ENCODE measurements at regions not wholly inside any gene's neighbourhood (a gene's known extent, or its start where the extent isn't known, plus 50 kb on each side); places are given as distances from the start of the nearest gene placed in this dataset.
"Not testable (repeated sequence)": the region's sequence is repeated elsewhere in the genome, so short reads cannot be mapped to it uniquely, and the experiment has no call there.

- Mint-ChIP-seq H3K27ac (no peak overlapping the region), H3K36me3 (no peaks in the 10 kb centered on the region), H3K9me3 (peaks cover 4 to 5% of the 10 kb centered on the region in 2 donors), H3K27me3 (no peaks in the 10 kb centered on the region), H3K4me3 (no peak overlapping the region), H3K4me1 (no peaks in the 10 kb centered on the region)
- DNase-seq (no peak), ATAC-seq (replicated peaks) (no peak)
Observed at GRCh38 chr4:20159516-20159915, 92.2 kb upstream of the SLIT2 start.

- DNase-seq, result no peak
- Mint-ChIP-seq H3K4me3 (no peak overlapping the region), H3K27me3 (no peaks in the 10 kb centered on the region), H3K4me1 (no peaks in the 10 kb centered on the region), H3K36me3 (no peaks in the 10 kb centered on the region), H3K27ac (no peak overlapping the region), H3K9me3 (peaks cover 4 to 5% of the 10 kb centered on the region in 2 donors)
- no peak for ATAC-seq (replicated peaks)
Observed at GRCh38 chr4:20158195-20158594, 93.5 kb upstream of the SLIT2 start.

GRCh38 chr4:20151436-20151835 is 100.3 kb upstream of the SLIT2 start:
- DNase-seq (no peak), ATAC-seq (replicated peaks) (no peak)
- H3K4me3 Mint-ChIP-seq, result no peak overlapping the region
- H3K36me3 Mint-ChIP-seq, result no peaks in the 10 kb centered on the region
- peaks cover 0 to 4% of the 10 kb centered on the region in 2 donors for H3K9me3 Mint-ChIP-seq
- no peaks in the 10 kb centered on the region for H3K27me3 Mint-ChIP-seq
- no peak overlapping the region for H3K27ac Mint-ChIP-seq
- H3K4me1 Mint-ChIP-seq, result no peaks in the 10 kb centered on the region

GRCh38 chr4:20149143-20149542 is 102.6 kb upstream of the SLIT2 start:
- ATAC-seq (replicated peaks); H3K27me3 Mint-ChIP-seq; DNase-seq; H3K36me3 Mint-ChIP-seq; H3K4me3 Mint-ChIP-seq; H3K4me1 Mint-ChIP-seq; H3K27ac Mint-ChIP-seq: not testable (repeated sequence)
- H3K9me3 Mint-ChIP-seq, result peaks cover 16% of the 10 kb centered on the region in 2 donors

- ATAC-seq (replicated peaks), result no peak
- no peak for DNase-seq
- Mint-ChIP-seq H3K36me3 (no peaks in the 10 kb centered on the region), H3K27me3 (no peaks in the 10 kb centered on the region), H3K27ac (no peak overlapping the region), H3K4me3 (no peak overlapping the region), H3K4me1 (no peaks in the 10 kb centered on the region), H3K9me3 (peaks cover 9 to 13% of the 10 kb centered on the region in 2 donors)
Observed at GRCh38 chr4:20137176-20137575, 114.5 kb upstream of the SLIT2 start.

GRCh38 chr4:20127626-20128025 is 124.1 kb upstream of the SLIT2 start:
- no peaks in the 10 kb centered on the region for H3K36me3 Mint-ChIP-seq
- no peak overlapping the region for H3K27ac Mint-ChIP-seq
- no peaks in the 10 kb centered on the region for H3K27me3 Mint-ChIP-seq
- H3K9me3 Mint-ChIP-seq, result no peaks in the 10 kb centered on the region
- DNase-seq, result no peak
- H3K4me1 Mint-ChIP-seq, result no peaks in the 10 kb centered on the region
- H3K4me3 Mint-ChIP-seq, result no peak overlapping the region
- ATAC-seq (replicated peaks), result no peak

GRCh38 chr4:20126906-20127305 is 124.8 kb upstream of the SLIT2 start:
- H3K4me1 Mint-ChIP-seq, result no peaks in the 10 kb centered on the region
- ATAC-seq (replicated peaks), result no peak
- no peaks in the 10 kb centered on the region for H3K9me3 Mint-ChIP-seq
- no peak overlapping the region for H3K27ac Mint-ChIP-seq
- no peaks in the 10 kb centered on the region for H3K36me3 Mint-ChIP-seq
- no peak for DNase-seq
- no peak overlapping the region for H3K4me3 Mint-ChIP-seq
- H3K27me3 Mint-ChIP-seq, result no peaks in the 10 kb centered on the region

GRCh38 chr4:20124317-20125026 is 127.2 kb upstream of the SLIT2 start:
- no peaks in the 10 kb centered on the region for H3K9me3 Mint-ChIP-seq
- no peaks in the 10 kb centered on the region for H3K36me3 Mint-ChIP-seq
- no peaks in the 10 kb centered on the region for H3K27me3 Mint-ChIP-seq
- H3K4me1 Mint-ChIP-seq, result no peaks in the 10 kb centered on the region
- H3K27ac Mint-ChIP-seq, result no peak overlapping the region
- H3K4me3 Mint-ChIP-seq, result no peak overlapping the region
- no peak for ATAC-seq (replicated peaks)
- no peak for DNase-seq

- H3K4me3 Mint-ChIP-seq, result no peak overlapping the region
- no peaks in the 10 kb centered on the region for H3K4me1 Mint-ChIP-seq
- DNase-seq (no peak), ATAC-seq (replicated peaks) (no peak)
- H3K9me3 Mint-ChIP-seq, result peaks cover 0 to 5% of the 10 kb centered on the region in 2 donors
- no peaks in the 10 kb centered on the region for H3K27me3 Mint-ChIP-seq
- H3K36me3 Mint-ChIP-seq, result no peaks in the 10 kb centered on the region
- H3K27ac Mint-ChIP-seq, result no peak overlapping the region
Observed at GRCh38 chr4:20122198-20122988, 129.3 kb upstream of the SLIT2 start.

- Mint-ChIP-seq H3K27ac (no peak overlapping the region), H3K4me3 (no peak overlapping the region), H3K9me3 (peaks cover 1 to 5% of the 10 kb centered on the region in 2 donors), H3K36me3 (no peaks in the 10 kb centered on the region), H3K4me1 (no peaks in the 10 kb centered on the region), H3K27me3 (no peaks in the 10 kb centered on the region)
- DNase-seq, result no peak
- no peak for ATAC-seq (replicated peaks)
Observed at GRCh38 chr4:20119141-20119540, 132.6 kb upstream of the SLIT2 start.

GRCh38 chr4:20109391-20109790 is 142.3 kb upstream of the SLIT2 start:
- H3K27ac Mint-ChIP-seq, result no peak overlapping the region
- no peaks in the 10 kb centered on the region for H3K27me3 Mint-ChIP-seq
- no peak for DNase-seq
- no peaks in the 10 kb centered on the region for H3K4me1 Mint-ChIP-seq
- no peaks in the 10 kb centered on the region for H3K36me3 Mint-ChIP-seq
- no peak for ATAC-seq (replicated peaks)
- no peak overlapping the region for H3K4me3 Mint-ChIP-seq
- peaks cover 3 to 8% of the 10 kb centered on the region in 2 donors for H3K9me3 Mint-ChIP-seq

- ATAC-seq (replicated peaks) (no peak), DNase-seq (no peak)
- Mint-ChIP-seq H3K27ac (no peak overlapping the region), H3K9me3 (peaks cover 0 to 6% of the 10 kb centered on the region in 2 donors), H3K27me3 (no peaks in the 10 kb centered on the region), H3K36me3 (no peaks in the 10 kb centered on the region), H3K4me3 (no peak overlapping the region), H3K4me1 (no peaks in the 10 kb centered on the region)
Observed at GRCh38 chr4:20106921-20107320, 144.8 kb upstream of the SLIT2 start.

GRCh38 chr4:20101831-20102230 is 149.9 kb upstream of the SLIT2 start:
- Mint-ChIP-seq H3K27me3 (no peaks in the 10 kb centered on the region), H3K27ac (no peak overlapping the region), H3K4me1 (no peaks in the 10 kb centered on the region), H3K9me3 (peaks cover 1 to 8% of the 10 kb centered on the region in 2 donors), H3K4me3 (no peak overlapping the region), H3K36me3 (no peaks in the 10 kb centered on the region)
- ATAC-seq (replicated peaks) (no peak), DNase-seq (no peak)

GRCh38 chr4:20096911-20097310 is 154.8 kb upstream of the SLIT2 start:
- Mint-ChIP-seq H3K4me3 (no peak overlapping the region), H3K36me3 (no peaks in the 10 kb centered on the region), H3K4me1 (no peaks in the 10 kb centered on the region), H3K9me3 (peaks cover 0 to 11% of the 10 kb centered on the region in 2 donors), H3K27me3 (no peaks in the 10 kb centered on the region), H3K27ac (no peak overlapping the region)
- ATAC-seq (replicated peaks) (no peak), DNase-seq (no peak)

Data from stimulated activated naive B cell treated with anti-CD40 and anti-IgM and Interleukin-4, amounts not matched to agents 10 μg/mL and 1 μg/mL and 100 μg/mL, for 72 hours (primary cell).